IPS-20b (cell line): ENCODE measurements at regions not wholly inside any gene's neighbourhood (a gene's known extent, or its start where the extent isn't known, plus 50 kb on each side); places are given as distances from the start of the nearest gene placed in this dataset.

Experiments used
- H3K27ac ChIP-seq: one replicate; pipeline ENCODE4 v1.5.1; 2013; ENCODE audit warnings: low read length
- H3K27me3 ChIP-seq: 2 replicates; pipeline ENCODE4 v1.6.1; 2013; ENCODE audit warnings: mild to moderate bottlenecking, low read length, inconsistent platforms; ENCODE audit not compliant: insufficient read depth
- H3K36me3 ChIP-seq: 2 replicates; pipeline ENCODE4 v1.6.1; 2013; ENCODE audit warnings: low read depth, mild to moderate bottlenecking, inconsistent platforms, low read length, moderate library complexity; ENCODE audit not compliant: insufficient read depth
- H3K4me1 ChIP-seq: 2 replicates; pipeline ENCODE4 v1.6.1; 2013; ENCODE audit warnings: mild to moderate bottlenecking, control low read depth, inconsistent platforms, low read length, moderate library complexity; ENCODE audit not compliant: insufficient read depth
- H3K4me3 ChIP-seq: 2 replicates; pipeline ENCODE4 v1.5.1; 2013; ENCODE audit warnings: mild to moderate bottlenecking, low read length, inconsistent platforms
- H3K9ac ChIP-seq: 2 replicates; pipeline ENCODE4 v1.6.1; 2013; ENCODE audit warnings: low read depth, mild to moderate bottlenecking, inconsistent platforms, low read length, moderate library complexity
- H3K9me3 ChIP-seq: 2 replicates; pipeline ENCODE4 v1.6.1; 2013; ENCODE audit warnings: mild to moderate bottlenecking, low read depth, low read length, inconsistent platforms; ENCODE audit not compliant: insufficient read depth

DNA sequence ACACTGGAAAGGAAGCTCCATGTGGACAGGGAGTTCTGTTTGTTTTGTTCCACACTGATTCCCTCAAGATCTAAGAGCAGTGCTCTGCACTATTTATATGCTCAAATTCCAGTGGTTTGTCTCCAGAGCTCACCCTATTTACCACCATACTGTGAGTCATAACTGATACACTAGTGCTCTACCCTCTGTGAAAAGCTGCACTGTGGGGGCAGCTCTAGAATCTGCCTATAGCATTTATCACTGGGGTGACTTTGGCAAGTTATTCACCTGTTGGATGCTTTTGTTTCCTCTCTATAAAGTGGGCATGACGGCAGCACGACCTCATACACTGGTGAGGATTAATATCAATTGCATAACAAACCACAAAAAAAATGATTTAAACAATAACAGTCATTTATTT, 307.8 kb downstream of the NR2F1-AS1 start:
- Histone ChIP-seq H3K9me3 (no peaks in the 10 kb centered on the region), H3K4me1 (0 out of 2 replicates have a peak, but pooled peaks cover 6% of the 10 kb centered on the region), H3K36me3 (no peaks in the 10 kb centered on the region), H3K27me3 (no peaks in the 10 kb centered on the region), H3K9ac (no peak overlapping the region), H3K27ac (no peak overlapping the region), H3K4me3 (no peak overlapping the region)

- Histone ChIP-seq H3K4me1 (0 out of 2 replicates have a peak, but pooled peaks cover 6% of the 10 kb centered on the region), H3K4me3 (no peak overlapping the region), H3K9me3 (no peaks in the 10 kb centered on the region), H3K36me3 (no peaks in the 10 kb centered on the region), H3K9ac (no peak overlapping the region), H3K27ac (no peak overlapping the region), H3K27me3 (no peaks in the 10 kb centered on the region)
Measured at GRCh38 chr5:93272108-93272507, 308.9 kb downstream of the NR2F1-AS1 start.

- no peaks in the 10 kb centered on the region for H3K4me1 ChIP-seq
- H3K9me3 ChIP-seq = no peaks in the 10 kb centered on the region
- H3K27ac ChIP-seq = no peak overlapping the region
- H3K27me3 ChIP-seq = no peaks in the 10 kb centered on the region
- no peaks in the 10 kb centered on the region for H3K36me3 ChIP-seq
- H3K9ac ChIP-seq = no peak overlapping the region
- no peak overlapping the region for H3K4me3 ChIP-seq
Measured at GRCh38 chr5:93267736-93268135, 313.3 kb downstream of the NR2F1-AS1 start.

DNA sequence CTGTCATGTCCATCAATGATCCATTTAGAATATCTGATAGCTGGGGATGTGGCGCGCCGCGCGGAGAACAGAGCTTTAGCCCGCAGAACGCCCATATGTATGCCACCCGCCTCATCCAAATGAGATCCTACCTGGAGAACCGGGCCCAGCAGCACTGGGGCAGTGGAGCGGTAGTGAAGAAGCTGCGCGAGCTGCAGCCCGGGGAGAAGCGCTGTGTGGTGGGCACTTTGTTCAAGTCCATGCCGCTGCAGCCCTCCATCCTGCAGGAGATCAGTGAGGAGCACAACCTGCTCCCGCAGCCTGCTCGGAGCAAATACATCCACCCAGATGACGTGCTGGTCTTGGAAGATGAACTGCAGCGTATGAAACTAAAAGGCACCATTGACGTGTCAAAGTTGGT, 313.7 kb downstream of the NR2F1-AS1 start:
- Histone ChIP-seq H3K9ac (no peak overlapping the region), H3K9me3 (no peaks in the 10 kb centered on the region), H3K27me3 (no peaks in the 10 kb centered on the region)

GRCh38 chr5:93257616-93258015, 323.4 kb downstream of the NR2F1-AS1 start:
- no peaks in the 10 kb centered on the region for H3K27me3 ChIP-seq
- H3K9me3 ChIP-seq = no peaks in the 10 kb centered on the region
- no peaks in the 10 kb centered on the region for H3K36me3 ChIP-seq
- no peak overlapping the region for H3K4me3 ChIP-seq
- no peaks in the 10 kb centered on the region for H3K4me1 ChIP-seq
- no peak overlapping the region for H3K27ac ChIP-seq
- H3K9ac ChIP-seq = no peak overlapping the region

More for the DNA sequence above, 313.7 kb downstream of the NR2F1-AS1 start:
- H3K4me1 ChIP-seq = no peaks in the 10 kb centered on the region
- H3K27ac ChIP-seq = no peak overlapping the region
- H3K4me3 ChIP-seq = no peak overlapping the region
- no peaks in the 10 kb centered on the region for H3K36me3 ChIP-seq

- Histone ChIP-seq H3K4me3 (no peak overlapping the region), H3K27me3 (no peaks in the 10 kb centered on the region), H3K9ac (no peak overlapping the region), H3K36me3 (no peaks in the 10 kb centered on the region), H3K27ac (no peak overlapping the region), H3K9me3 (no peaks in the 10 kb centered on the region), H3K4me1 (no peaks in the 10 kb centered on the region)
Measured at GRCh38 chr5:93255796-93256195, 325.2 kb downstream of the NR2F1-AS1 start.

GRCh38 chr5:93252165-93252564, 328.9 kb downstream of the NR2F1-AS1 start:
- Histone ChIP-seq H3K4me3 (no peak overlapping the region), H3K9ac (no peak overlapping the region), H3K27me3 (peaks cover 28% of the 10 kb centered on the region), H3K36me3 (no peaks in the 10 kb centered on the region), H3K9me3 (no peaks in the 10 kb centered on the region), H3K4me1 (0 out of 2 replicates have a peak, but pooled peaks cover 1% of the 10 kb centered on the region), H3K27ac (no peak overlapping the region)

- no peak overlapping the region for H3K27ac ChIP-seq
- H3K27me3 ChIP-seq = peaks cover 37% of the 10 kb centered on the region
- H3K9ac ChIP-seq = no peak overlapping the region
- no peaks in the 10 kb centered on the region for H3K36me3 ChIP-seq
- no peak overlapping the region for H3K4me3 ChIP-seq
- H3K4me1 ChIP-seq = peaks cover 9% of the 10 kb centered on the region; the same call in 1 of the 2 replicates
- no peaks in the 10 kb centered on the region for H3K9me3 ChIP-seq
Measured at GRCh38 chr5:93251347-93251746, 329.7 kb downstream of the NR2F1-AS1 start.

DNA sequence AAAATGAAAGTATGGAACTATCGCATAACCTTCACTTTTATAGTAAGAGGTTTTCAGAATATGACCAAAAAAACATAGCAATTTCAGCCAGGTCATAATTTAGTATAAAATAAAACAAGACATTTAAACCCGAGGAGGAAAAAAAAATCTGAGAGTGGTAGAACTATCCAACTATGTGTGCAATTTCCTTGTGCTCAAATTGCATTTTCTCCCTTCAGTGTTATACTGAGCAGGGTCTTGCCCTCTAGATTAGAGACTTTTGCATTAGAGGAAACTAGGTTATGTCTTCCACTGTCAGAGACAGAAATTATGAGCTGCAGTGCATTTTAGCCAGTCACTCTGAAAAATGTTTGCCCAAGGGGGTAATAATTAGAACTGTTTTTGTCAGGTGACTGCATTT, 330.6 kb downstream of the NR2F1-AS1 start:
- H3K27ac ChIP-seq = no peak overlapping the region
- H3K4me3 ChIP-seq = no peak overlapping the region
- H3K9me3 ChIP-seq = no peaks in the 10 kb centered on the region
- H3K36me3 ChIP-seq = no peaks in the 10 kb centered on the region
- H3K4me1 ChIP-seq = peaks cover 11% of the 10 kb centered on the region; the same call in 1 of the 2 replicates
- H3K27me3 ChIP-seq = peaks cover 46% of the 10 kb centered on the region
- no peak overlapping the region for H3K9ac ChIP-seq

DNA sequence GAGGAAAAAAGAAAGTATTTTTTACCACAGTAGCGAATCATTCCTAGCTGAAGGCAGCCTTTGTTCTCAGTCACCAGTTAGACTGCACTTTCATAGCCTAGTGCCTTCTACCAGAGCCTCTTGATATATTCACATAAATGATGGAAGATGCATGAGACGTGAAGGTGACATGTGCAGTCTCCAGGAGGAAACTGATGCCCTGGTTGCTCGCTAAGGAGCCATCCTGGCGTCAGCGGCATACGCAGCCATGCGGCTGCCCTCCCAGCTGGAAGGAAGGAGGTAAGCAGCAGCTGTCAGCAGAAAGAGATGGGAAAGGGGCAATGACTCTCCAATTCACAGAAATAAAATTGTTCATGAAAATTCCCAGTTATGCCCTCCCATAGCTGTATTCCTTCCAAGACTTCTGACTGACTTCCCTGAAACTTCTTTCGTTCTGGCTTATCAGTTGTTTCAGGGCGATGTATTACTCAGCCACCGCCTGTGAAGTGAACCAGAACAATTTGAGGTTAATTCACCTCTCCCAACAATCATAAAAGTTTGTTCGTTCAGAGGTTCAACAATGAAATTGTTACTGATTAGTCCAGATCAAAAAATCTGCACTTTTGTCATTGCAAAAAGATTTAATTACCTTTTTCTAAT, 331.2 kb downstream of the NR2F1-AS1 start:
- Histone ChIP-seq H3K4me1 (peaks cover 11% of the 10 kb centered on the region; the same call in 1 of the 2 replicates), H3K4me3 (no peak overlapping the region), H3K36me3 (no peaks in the 10 kb centered on the region), H3K9me3 (no peaks in the 10 kb centered on the region), H3K9ac (no peak overlapping the region), H3K27ac (no peak overlapping the region), H3K27me3 (peaks cover 52% of the 10 kb centered on the region)

GRCh38 chr5:93247105-93247504, 333.9 kb downstream of the NR2F1-AS1 start:
- Histone ChIP-seq H3K27me3 (peaks cover 60% of the 10 kb centered on the region), H3K9ac (no peak overlapping the region), H3K27ac (no peak overlapping the region), H3K36me3 (no peaks in the 10 kb centered on the region), H3K4me1 (peaks cover 11% of the 10 kb centered on the region; the same call in 1 of the 2 replicates), H3K9me3 (no peaks in the 10 kb centered on the region), H3K4me3 (no peak overlapping the region)

DNA sequence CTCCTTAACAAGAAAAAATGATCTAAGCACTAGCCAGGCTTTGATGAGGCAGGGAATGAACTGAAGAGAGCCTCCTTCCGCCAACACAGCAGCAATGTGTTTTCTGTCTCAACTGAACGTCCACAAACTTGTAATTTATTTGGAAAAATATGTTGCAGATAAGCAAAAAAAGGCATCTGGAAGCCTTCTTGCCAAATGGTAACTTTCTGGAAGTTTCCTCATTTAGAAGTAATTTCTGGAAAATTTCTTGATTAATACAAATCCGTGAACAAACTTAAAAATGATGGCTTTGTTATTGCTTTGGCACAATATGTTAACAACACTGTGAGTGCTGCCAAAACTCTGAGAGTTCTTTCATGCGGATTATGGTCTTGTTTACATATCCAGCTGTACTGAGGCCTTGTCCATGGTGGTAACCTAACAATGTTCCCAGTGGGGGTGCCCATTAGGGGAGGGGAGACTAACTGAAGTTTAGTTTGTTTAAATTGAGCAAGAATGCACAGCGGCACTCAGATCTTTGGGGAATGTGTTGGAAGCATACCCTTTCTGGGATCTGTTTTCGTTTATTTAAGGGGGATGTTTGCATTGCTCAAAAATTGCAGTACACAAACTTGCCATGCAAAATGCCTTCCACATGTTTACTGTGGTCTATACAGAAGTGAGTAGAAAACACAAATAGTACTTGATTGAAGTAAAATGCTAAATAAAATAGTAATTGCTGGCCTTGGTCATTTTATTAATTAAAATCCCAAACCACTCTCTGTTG, 334.7 kb downstream of the NR2F1-AS1 start:
- H3K27ac ChIP-seq = no peak overlapping the region
- H3K36me3 ChIP-seq = no peaks in the 10 kb centered on the region
- no peaks in the 10 kb centered on the region for H3K9me3 ChIP-seq
- no peak overlapping the region for H3K4me3 ChIP-seq
- H3K27me3 ChIP-seq = peaks cover 60% of the 10 kb centered on the region
- no peak overlapping the region for H3K9ac ChIP-seq
- peaks cover 11% of the 10 kb centered on the region; the same call in 1 of the 2 replicates for H3K4me1 ChIP-seq
